CD4-positive, alpha-beta T cell treated with Interferon alpha-2 for 1 hour (primary cell): ENCODE measurements at regions not wholly inside any gene's neighbourhood (a gene's known extent, or its start where the extent isn't known, plus 50 kb on each side); places are given as distances from the start of the nearest gene placed in this dataset.
"Not testable (repeated sequence)": the region's sequence is repeated elsewhere in the genome, so short reads cannot be mapped to it uniquely, and the experiment has no call there.

Source experiments
- DNase-seq, 2 donors: peaks; one replicate each; pipeline ENCODE4 v3.0.0-alpha.2; 2020 to 2022

DNA sequence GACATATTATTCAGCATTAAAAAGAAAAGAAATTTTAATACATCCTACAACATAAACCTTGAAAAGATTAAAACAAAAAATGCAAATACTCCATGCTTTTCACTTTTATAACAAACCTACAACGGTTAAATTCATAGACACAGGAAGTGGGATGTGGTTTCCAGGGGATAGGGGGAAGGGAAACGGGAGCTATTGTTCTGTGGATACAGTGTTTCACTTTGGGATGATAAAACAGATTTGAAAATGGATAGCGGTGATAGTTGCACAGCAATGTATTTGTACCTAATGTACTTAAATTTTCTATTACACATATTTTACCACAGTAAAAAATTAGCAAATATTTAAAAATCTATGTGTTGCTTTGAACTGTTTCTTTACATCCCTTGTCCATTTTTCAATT is 368.0 kb downstream of the CDY2B start:
- not testable (repeated sequence) for DNase-seq

DNA sequence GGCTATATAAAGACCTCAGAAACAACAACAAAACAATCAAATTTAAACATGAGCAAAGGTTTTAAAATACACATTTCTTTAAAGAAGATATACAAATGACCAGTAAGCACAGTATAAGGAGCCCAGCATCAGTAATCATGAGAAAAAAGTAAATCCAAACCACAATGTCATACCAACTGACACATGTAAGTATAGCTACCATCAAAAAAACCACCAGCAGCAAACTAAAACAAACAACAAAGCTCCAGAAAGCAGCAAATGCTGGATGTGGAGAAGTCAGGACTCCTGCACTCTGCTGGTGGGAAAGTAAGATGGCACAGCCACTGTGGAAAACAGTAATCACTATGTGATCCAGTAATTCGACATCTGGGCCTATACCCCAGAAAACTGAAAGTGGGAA is 368.5 kb downstream of the CDY2B start:
- DNase-seq: not testable (repeated sequence)

- DNase-seq: not testable (repeated sequence)
Measured at GRCh38 chrY:17505834-17506233, 374.2 kb downstream of the CDY2B start.

DNA sequence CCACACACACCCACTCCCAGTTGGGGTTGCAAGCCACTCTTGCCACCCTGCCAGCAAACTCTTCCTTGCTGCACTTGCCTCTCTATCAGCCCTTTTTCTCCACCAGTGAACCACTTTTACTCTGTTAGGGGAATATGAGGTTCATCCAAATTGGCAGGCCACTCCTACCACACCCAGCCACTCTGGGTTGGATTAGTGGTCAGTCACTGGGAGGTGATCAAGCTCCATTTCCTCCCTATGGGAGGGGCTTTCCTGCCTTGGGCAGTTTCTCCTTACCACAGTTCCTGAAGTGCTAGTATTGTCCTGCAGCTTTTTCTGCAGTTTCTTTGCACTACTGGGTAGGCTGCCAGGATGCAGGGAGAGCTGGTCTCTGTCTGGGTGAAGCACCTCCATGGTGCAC is 395.3 kb downstream of the CDY2B start:
- DNase-seq: not testable (repeated sequence)

GRCh38 chrY:17484157-17484556 is 395.9 kb downstream of the CDY2B start:
- not testable (repeated sequence) for DNase-seq

- DNase-seq: not testable (repeated sequence)
Measured at GRCh38 chrY:17481389-17482022, 398.5 kb downstream of the CDY2B start.

GRCh38 chrY:17472068-17472467 is 408.0 kb downstream of the CDY2B start:
- DNase-seq: not testable (repeated sequence)

DNA sequence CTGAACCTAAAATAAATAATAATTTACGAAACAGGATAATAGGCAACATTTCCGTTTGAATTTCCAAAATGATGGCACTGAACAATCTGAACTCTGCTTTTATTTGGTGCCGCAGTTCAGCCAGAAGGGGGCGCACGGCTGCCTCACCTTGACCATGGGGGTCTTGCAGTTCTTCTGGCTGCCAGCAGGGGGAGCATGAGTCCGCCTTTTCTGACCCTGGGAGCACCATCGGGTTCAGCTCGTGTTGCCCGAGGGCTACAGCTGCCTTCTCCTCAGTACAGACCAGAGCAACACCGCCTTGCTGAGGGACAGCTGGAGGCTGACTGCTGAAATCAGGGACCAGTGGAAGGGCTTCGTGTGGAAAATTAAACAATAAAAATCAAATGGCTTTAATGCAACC is 420.3 kb downstream of the CDY2B start:
- DNase-seq: not testable (repeated sequence)

- peak in 1 of 2 donors; percentile 7 for DNase-seq
Measured at GRCh38 chrY:17430570-17431166, 449.4 kb downstream of the CDY2B start.

DNA sequence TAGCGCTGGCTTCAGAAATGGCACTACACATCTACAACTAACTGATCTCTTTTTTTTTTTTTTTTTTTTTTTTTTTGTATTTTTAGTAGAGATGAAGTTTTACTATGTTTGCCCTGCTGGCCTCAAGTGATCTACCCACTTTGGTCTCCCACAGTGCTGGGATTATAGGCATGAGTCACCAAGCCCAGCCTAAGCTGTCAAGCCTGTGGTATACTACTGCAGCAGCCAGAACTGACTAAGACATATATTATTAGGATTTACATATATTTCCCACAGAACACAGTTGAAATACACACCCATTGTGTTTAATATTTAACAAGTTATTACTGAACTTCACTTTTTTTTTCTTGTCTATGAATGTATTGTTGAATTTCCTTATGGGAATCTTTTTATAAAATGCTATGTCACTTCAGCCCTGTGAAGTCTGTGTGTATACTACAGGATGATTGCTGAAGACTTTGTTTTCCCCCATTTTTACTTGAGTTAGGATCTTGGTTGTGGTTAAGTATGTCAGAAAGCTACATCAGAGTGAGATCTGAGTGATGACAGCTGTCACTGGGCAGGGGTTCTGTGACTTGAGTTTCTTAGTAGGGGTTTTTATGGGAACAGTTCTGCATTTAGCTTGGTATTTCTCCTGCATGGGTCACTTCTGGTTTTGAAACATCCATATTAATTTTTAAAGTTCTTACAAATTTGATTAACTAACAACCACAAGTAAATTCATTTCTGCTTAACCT is 481.5 kb downstream of the CDY2B start:
- DNase-seq: no peak

DNA sequence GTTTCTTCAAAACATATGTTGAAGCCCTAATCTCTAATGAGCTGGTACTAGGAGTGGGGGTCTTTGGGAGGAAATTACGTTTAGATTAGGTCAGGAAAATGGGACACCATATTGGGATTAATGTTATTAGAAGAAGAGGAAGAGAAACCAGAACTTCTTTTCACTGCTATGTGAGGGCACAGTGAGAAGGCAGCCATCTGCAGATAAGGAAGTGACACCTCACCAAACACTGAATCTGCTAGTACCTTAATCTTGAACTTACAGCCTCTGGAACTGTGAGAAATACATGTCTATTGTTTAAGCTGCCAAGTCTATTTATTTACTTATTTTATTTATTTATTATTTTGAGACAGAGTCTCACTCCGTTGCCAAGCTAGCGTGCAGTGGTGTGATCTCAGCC is 482.4 kb downstream of the CDY2B start:
- no peak for DNase-seq

DNA sequence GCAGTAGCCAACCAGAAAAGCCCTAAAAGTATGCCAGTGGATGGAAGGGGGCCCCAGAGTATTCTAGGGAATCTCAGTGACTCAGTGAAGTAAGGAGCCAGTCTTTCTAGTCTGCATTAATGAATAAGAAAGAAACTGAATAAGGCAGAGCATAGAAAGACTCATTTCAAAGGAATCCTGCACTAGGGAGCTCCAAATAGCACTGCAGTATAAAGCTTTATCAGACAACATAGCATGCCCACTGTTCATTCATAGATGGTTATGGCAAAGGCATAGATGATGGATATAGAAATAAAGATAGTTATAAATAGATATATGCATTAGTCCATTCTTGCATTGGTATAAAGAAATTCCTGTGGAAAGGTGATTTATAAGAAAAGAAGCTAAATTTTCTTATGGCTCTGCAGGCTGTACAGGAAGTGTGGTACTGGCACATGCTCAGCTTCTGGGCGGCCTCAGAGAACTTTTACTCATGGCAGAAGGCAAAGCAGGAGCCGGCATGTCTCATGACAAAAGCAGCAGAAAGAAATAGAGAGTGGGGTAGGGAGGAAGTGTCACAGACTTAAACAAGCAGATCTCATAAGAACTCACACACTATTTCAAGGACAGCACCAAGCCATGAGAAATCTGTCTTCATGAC is 498.5 kb downstream of the CDY2B start:
- no peak for DNase-seq

GRCh38 chrY:17378326-17378725 is 501.7 kb downstream of the CDY2B start:
- DNase-seq: no peak

- no peak for DNase-seq
Measured at GRCh38 chrY:17368413-17368812, 511.6 kb downstream of the CDY2B start.

- DNase-seq: no peak
Measured at GRCh38 chrY:17366400-17366799, 513.6 kb downstream of the CDY2B start.

DNA sequence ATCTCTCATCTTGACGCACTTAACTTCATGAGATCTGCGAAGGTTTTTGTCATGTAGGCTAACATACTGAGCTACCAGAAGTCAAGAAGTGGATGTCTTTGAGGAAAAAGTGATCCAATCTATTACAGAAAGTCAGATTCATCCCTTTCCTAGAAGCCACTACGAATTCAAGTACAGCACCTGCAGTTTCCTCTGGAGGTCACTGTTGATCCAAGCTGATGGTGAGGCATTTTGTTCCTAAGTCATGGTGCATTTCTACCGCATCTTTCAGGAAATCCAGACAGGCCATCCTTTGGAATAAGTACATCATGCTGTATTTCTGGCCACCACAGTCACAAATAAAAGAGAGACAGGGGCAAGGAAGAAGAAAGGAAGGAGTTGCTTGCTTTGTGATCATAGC is 541.0 kb downstream of the CDY2B start:
- DNase-seq: no peak

GRCh38 chrY:17330733-17331132 is 549.3 kb downstream of the CDY2B start:
- no peak for DNase-seq

DNA sequence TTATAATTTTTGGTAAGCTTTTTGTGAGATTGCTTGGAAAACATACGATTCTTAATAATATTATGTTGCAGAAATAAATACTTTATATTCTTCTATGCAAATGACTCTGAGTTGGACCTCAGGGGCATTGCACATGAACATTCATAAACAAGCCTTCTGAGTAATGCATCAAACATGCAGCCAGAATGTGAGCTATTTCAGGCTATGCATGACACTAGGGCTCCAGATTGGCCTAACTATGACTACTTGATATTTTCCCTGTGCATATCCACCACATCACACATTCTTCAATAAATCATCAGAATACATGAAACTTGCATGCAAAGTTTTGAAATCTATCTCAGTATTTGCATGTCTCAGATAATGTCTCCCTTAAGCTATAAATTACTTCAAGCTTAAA is 560.1 kb downstream of the CDY2B start:
- no peak for DNase-seq

- no peak for DNase-seq
Measured at GRCh38 chrY:17318631-17319030, 561.4 kb downstream of the CDY2B start.

- DNase-seq: no peak
Measured at GRCh38 chrY:17277056-17277455, 603.0 kb downstream of the CDY2B start.

DNA sequence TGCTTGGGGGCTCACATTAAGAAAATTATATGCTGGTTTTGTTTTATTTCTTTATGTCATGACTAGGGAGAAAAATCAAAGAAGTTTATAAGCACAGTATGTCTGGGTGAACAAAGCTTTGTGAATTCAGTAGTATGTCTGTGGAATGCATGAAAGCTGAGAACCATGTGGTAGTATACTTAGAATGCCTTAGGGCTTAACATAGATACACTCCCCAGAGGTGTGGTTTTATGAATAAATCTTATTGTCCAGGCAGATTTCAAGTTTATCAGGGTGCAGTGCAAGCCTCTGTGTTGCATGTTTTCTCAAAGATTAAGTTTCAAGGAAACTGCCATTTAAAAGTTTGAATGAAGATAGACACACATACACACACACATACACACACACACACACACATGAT is 620.5 kb downstream of the CDY2B start:
- no peak for DNase-seq

DNA sequence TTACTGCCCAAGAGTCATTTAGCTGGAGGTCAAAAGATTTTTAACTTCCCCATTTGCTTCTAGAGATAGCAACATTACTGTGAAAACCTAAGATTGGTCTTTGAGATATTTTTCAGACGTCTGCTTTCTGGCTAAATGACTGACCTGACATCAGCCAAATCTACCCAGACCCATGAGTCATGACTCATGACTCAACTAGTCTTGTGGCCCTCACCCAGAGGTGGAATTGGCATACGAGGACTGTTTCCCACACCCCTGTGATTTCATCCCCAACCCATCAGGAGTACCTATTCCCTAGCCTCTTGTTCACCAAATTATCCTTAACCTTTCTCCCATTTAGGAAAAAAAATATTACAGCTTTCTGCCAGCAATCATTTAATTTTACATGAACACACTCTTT is 641.6 kb downstream of the CDY2B start:
- no peak for DNase-seq

- DNase-seq: no peak
Measured at GRCh38 chrY:17235769-17236168, 644.3 kb downstream of the CDY2B start.
